NCI-H2196 treated with DMSO at 0.1 percent for 48 hours (cell line): ENCODE measurements at regions not wholly inside any gene's neighbourhood (a gene's known extent, or its start where the extent isn't known, plus 50 kb on each side); places are given as distances from the start of the nearest gene placed in this dataset.
"Not testable (repeated sequence)": the region's sequence is repeated elsewhere in the genome, so short reads cannot be mapped to it uniquely, and the experiment has no call there.

Experiments used
- DNase-seq: peaks from one replicate; lab custom pipeline; 2025; ENCODE audit not compliant: unreplicated experiment; lab: John Stamatoyannopoulos, UW

- DNase-seq, result no peak
Measured at GRCh38 chr14:27338012-27338411, 740.2 kb upstream of the NOVA1 start.

GRCh38 chr14:27363036-27363435 is 765.2 kb upstream of the NOVA1 start:
- not testable (repeated sequence) for DNase-seq

- no peak for DNase-seq
Measured at GRCh38 chr14:27366596-27366995, 768.8 kb upstream of the NOVA1 start.

GRCh38 chr14:27367345-27367744 is 769.5 kb upstream of the NOVA1 start:
- DNase-seq, result no peak

GRCh38 chr14:27370074-27370473 is 772.2 kb upstream of the NOVA1 start:
- no peak for DNase-seq

GRCh38 chr14:27370775-27371174 is 772.9 kb upstream of the NOVA1 start:
- no peak for DNase-seq

- DNase-seq, result no peak
Measured at GRCh38 chr14:27371209-27371608, 773.4 kb upstream of the NOVA1 start.

GRCh38 chr14:27371868-27372267 is 774.0 kb upstream of the NOVA1 start:
- DNase-seq, result no peak

GRCh38 chr14:27372771-27373170 is 774.9 kb upstream of the NOVA1 start:
- DNase-seq, result no peak

GRCh38 chr14:27384124-27384523 is 786.3 kb upstream of the NOVA1 start:
- DNase-seq, result no peak

GRCh38 chr14:27386391-27386790 is 788.6 kb upstream of the NOVA1 start:
- no peak for DNase-seq

GRCh38 chr14:27387463-27387862 is 789.6 kb upstream of the NOVA1 start:
- DNase-seq, result no peak

- no peak for DNase-seq
Measured at GRCh38 chr14:27389402-27389801, 791.6 kb upstream of the NOVA1 start.

GRCh38 chr14:27390155-27390554 is 792.3 kb upstream of the NOVA1 start:
- no peak for DNase-seq

GRCh38 chr14:27391331-27391730 is 793.5 kb upstream of the NOVA1 start:
- no peak for DNase-seq

- no peak for DNase-seq
Measured at GRCh38 chr14:27392153-27392552, 794.3 kb upstream of the NOVA1 start.

GRCh38 chr14:27409944-27410343 is 812.1 kb upstream of the NOVA1 start:
- DNase-seq, result no peak

GRCh38 chr14:27410981-27411380 is 813.1 kb upstream of the NOVA1 start:
- no peak for DNase-seq

- DNase-seq, result no peak
Measured at GRCh38 chr14:27427796-27428195, 830.0 kb upstream of the NOVA1 start.

GRCh38 chr14:27435923-27436670 is 838.3 kb upstream of the NOVA1 start:
- no peak for DNase-seq

- no peak for DNase-seq
Measured at GRCh38 chr14:27484633-27485032, 886.8 kb upstream of the NOVA1 start.

GRCh38 chr14:27485193-27485592 is 887.4 kb upstream of the NOVA1 start:
- no peak for DNase-seq

GRCh38 chr14:27506272-27506671 is 908.4 kb upstream of the NOVA1 start:
- no peak for DNase-seq
